Endothelial cell (in vitro differentiated cells): ENCODE measurements at regions not wholly inside any gene's neighbourhood (a gene's known extent, or its start where the extent isn't known, plus 50 kb on each side); places are given as distances from the start of the nearest gene placed in this dataset.

ENCODE experiments used
- DNase-seq: peaks from one replicate; pipeline ENCODE4 v3.0.0; 2021; ENCODE audit warnings: low spot score
- H3K27ac Mint-ChIP-seq: one replicate; pipeline ENCODE4 v1.8.0; 2021; ENCODE audit warnings: mixed read lengths, inconsistent platforms; ENCODE audit not compliant: unreplicated experiment
- H3K27me3 Mint-ChIP-seq: one replicate; pipeline ENCODE4 v1.8.0; 2021; ENCODE audit warnings: mild to moderate bottlenecking, moderate library complexity, mixed read lengths, inconsistent platforms; ENCODE audit not compliant: unreplicated experiment
- H3K36me3 Mint-ChIP-seq: one replicate; pipeline ENCODE4 v1.8.0; 2021; ENCODE audit warnings: mild to moderate bottlenecking, low read depth, mixed read lengths, inconsistent platforms; ENCODE audit not compliant: unreplicated experiment
- H3K4me1 Mint-ChIP-seq: one replicate; pipeline ENCODE4 v1.8.0; 2021; ENCODE audit warnings: mild to moderate bottlenecking, mixed read lengths, inconsistent platforms; ENCODE audit not compliant: unreplicated experiment
- H3K4me3 Mint-ChIP-seq: one replicate; pipeline ENCODE4 v1.8.0; 2021; ENCODE audit warnings: mild to moderate bottlenecking, mixed read lengths, inconsistent platforms; ENCODE audit not compliant: unreplicated experiment
- H3K9me3 Mint-ChIP-seq: one replicate; pipeline ENCODE4 v1.8.0; 2021; ENCODE audit warnings: mixed read lengths, inconsistent platforms; ENCODE audit not compliant: unreplicated experiment
- CTCF ChIP-seq: fragments of 200-600 bp; sonication (generic); IDR thresholded peaks from one replicate; pipeline ENCODE4 v1.5.0; 2021; ENCODE audit warnings: antibody characterized with exemption; ENCODE audit not compliant: unreplicated experiment

GRCh38 chr21:34278451-34278850 lies 85.4 kb upstream of the KCNE2 start:
- Mint-ChIP-seq H3K27me3 (peaks cover 6% of the 10 kb centered on the region), H3K9me3 (no peaks in the 10 kb centered on the region), H3K4me1 (peaks cover 3% of the 10 kb centered on the region), H3K36me3 (no peaks in the 10 kb centered on the region), H3K27ac (no peak overlapping the region), H3K4me3 (no peak overlapping the region)
- TF ChIP-seq CTCF, result no peak
- DNase-seq, result no peak

- H3K27me3 Mint-ChIP-seq, result peaks cover 6% of the 10 kb centered on the region
- no peaks in the 10 kb centered on the region for H3K4me1 Mint-ChIP-seq
- TF ChIP-seq CTCF, result no peak
- no peaks in the 10 kb centered on the region for H3K9me3 Mint-ChIP-seq
- DNase-seq, result no peak
- no peaks in the 10 kb centered on the region for H3K36me3 Mint-ChIP-seq
- H3K4me3 Mint-ChIP-seq, result no peak overlapping the region
- H3K27ac Mint-ChIP-seq, result no peak overlapping the region
Measured at GRCh38 chr21:34279285-34279684, 84.5 kb upstream of the KCNE2 start.

GRCh38 chr21:34279883-34280282 lies 83.9 kb upstream of the KCNE2 start:
- no peaks in the 10 kb centered on the region for H3K4me1 Mint-ChIP-seq
- no peak for DNase-seq
- no peaks in the 10 kb centered on the region for H3K9me3 Mint-ChIP-seq
- no peak overlapping the region for H3K4me3 Mint-ChIP-seq
- no peak for TF ChIP-seq CTCF
- no peaks in the 10 kb centered on the region for H3K36me3 Mint-ChIP-seq
- peaks cover 6% of the 10 kb centered on the region for H3K27me3 Mint-ChIP-seq
- no peak overlapping the region for H3K27ac Mint-ChIP-seq

GRCh38 chr21:34280389-34280795 lies 83.4 kb upstream of the KCNE2 start:
- Mint-ChIP-seq H3K4me1 (no peaks in the 10 kb centered on the region), H3K36me3 (no peaks in the 10 kb centered on the region), H3K9me3 (no peaks in the 10 kb centered on the region), H3K4me3 (no peak overlapping the region), H3K27me3 (peaks cover 6% of the 10 kb centered on the region), H3K27ac (no peak overlapping the region)
- DNase-seq, result no peak
- TF ChIP-seq CTCF, result no peak

GRCh38 chr21:34280959-34281358 lies 82.8 kb upstream of the KCNE2 start:
- Mint-ChIP-seq H3K36me3 (no peaks in the 10 kb centered on the region), H3K4me1 (no peaks in the 10 kb centered on the region), H3K9me3 (no peaks in the 10 kb centered on the region), H3K27ac (peak overlapping the region; percentile 37), H3K27me3 (peaks cover 6% of the 10 kb centered on the region), H3K4me3 (no peak overlapping the region)
- no peak for TF ChIP-seq CTCF
- DNase-seq, result no peak
